Activated T-cell treated with anti-CD3 and anti-CD28 coated beads, Interleukin-2, amount 50 U/mL, for 4 hours (primary cell): ENCODE measurements at regions not wholly inside any gene's neighbourhood (a gene's known extent, or its start where the extent isn't known, plus 50 kb on each side); places are given as distances from the start of the nearest gene placed in this dataset.

ENCODE experiments used
- ATAC-seq, 2 donors: fragments of 200-7000 bp; cut with Tn5 transposase; one replicate each; pipeline ENCODE4 v1.10.0; 2021
- DNase-seq: peaks from one replicate; pipeline ENCODE4 v3.0.0-alpha.2; 2020
- H3K27me3 Mint-ChIP-seq: one replicate; pipeline ENCODE4 v1.8.0; 2021; ENCODE audit warnings: low read depth, mixed read lengths
- H3K36me3 Mint-ChIP-seq: one replicate; pipeline ENCODE4 v1.8.0; 2022; ENCODE audit warnings: mixed read lengths; ENCODE audit not compliant: insufficient read depth
- H3K4me1 Mint-ChIP-seq: one replicate; pipeline ENCODE4 v1.8.0; 2021; ENCODE audit warnings: low read depth, mixed read lengths
- H3K4me3 Mint-ChIP-seq: one replicate; pipeline ENCODE4 v1.8.0; 2021; ENCODE audit warnings: mild to moderate bottlenecking, moderate library complexity, mixed read lengths
- H3K9me3 Mint-ChIP-seq: one replicate; pipeline ENCODE4 v1.8.0; 2021; ENCODE audit warnings: mixed read lengths

- no peaks in the 10 kb centered on the region for H3K9me3 Mint-ChIP-seq
- H3K4me3 Mint-ChIP-seq: no peak overlapping the region
- H3K4me1 Mint-ChIP-seq: peaks cover 25% of the 10 kb centered on the region
- no peaks in the 10 kb centered on the region for H3K36me3 Mint-ChIP-seq
- ATAC-seq (no peak), DNase-seq (no peak)
- no peaks in the 10 kb centered on the region for H3K27me3 Mint-ChIP-seq
These were observed 51.6 kb upstream of the PARP11 start for GRCh38 chr12:3924761-3925160.

DNA sequence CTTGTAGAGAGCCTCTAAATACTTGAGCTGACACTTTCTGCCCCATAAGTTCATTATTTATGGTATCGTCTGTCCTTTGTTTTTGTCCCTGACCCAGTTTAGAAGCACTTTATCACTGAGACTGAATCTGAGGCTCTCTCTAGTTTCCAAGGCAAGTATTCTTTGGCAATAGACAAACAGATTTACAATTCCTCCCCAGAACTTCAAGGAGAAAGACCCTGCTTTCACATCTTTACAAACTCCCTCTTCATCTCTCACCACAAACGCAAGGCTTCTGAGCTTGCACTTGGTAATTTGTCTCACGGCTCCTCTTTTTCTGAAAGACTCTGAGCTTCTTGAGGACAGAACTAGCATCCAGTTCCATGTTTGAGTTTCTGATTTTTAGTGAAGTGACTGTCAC is 49.8 kb upstream of the PARP11 start:
- no peak overlapping the region for H3K4me3 Mint-ChIP-seq
- no peaks in the 10 kb centered on the region for H3K9me3 Mint-ChIP-seq
- no peak for DNase-seq
- H3K36me3 Mint-ChIP-seq: no peaks in the 10 kb centered on the region
- H3K4me1 Mint-ChIP-seq: peaks cover 17% of the 10 kb centered on the region
- no peak for ATAC-seq
- no peaks in the 10 kb centered on the region for H3K27me3 Mint-ChIP-seq
